ENCODE measurements at regions not wholly inside any gene's neighbourhood (a gene's known extent, or its start where the extent isn't known, plus 50 kb on each side); places are given as distances from the start of the nearest gene placed in this dataset.
"Not testable (repeated sequence)": the region's sequence is repeated elsewhere in the genome, so short reads cannot be mapped to it uniquely, and the experiment has no call there.

- not testable (repeated sequence) for FAIRE-seq
These were observed 125.3 kb downstream of the GOLGA6L4 start for GRCh38 chr15:84360902-84361301.

GRCh38 chr15:84384421-84384820 lies 148.8 kb downstream of the GOLGA6L4 start:
- FAIRE-seq, result not testable (repeated sequence)

GRCh38 chr15:84387086-84387485 lies 151.5 kb downstream of the GOLGA6L4 start:
- FAIRE-seq, result no peak

GRCh38 chr15:84388201-84388600 lies 152.6 kb downstream of the GOLGA6L4 start:
- not testable (repeated sequence) for FAIRE-seq

GRCh38 chr15:84388638-84389037 lies 153.1 kb downstream of the GOLGA6L4 start:
- not testable (repeated sequence) for FAIRE-seq

- not testable (repeated sequence) for FAIRE-seq
These were observed 154.8 kb downstream of the GOLGA6L4 start for GRCh38 chr15:84390324-84390723.

- FAIRE-seq, result no peak
These were observed 155.6 kb downstream of the GOLGA6L4 start for GRCh38 chr15:84391191-84391590.

DNA sequence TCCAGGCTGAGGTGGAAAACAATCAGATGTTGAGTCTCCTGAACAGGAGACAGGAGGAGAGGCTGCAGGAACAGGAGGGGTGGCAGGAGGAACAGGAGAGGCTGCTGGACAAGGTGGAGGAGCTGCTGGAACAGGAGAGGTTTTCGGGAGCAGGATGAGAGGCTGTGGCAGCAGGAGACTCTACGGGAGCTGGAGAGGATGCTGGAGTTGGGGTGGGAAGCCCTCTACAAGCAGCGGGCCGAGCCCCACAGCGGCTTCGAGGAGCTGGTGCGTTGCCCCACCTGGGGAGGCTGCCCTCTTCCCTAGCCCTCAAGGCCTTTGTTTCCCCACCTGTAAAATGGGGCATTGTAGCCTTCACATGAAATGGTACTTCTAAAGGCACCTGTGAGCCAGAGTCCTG lies 156.4 kb downstream of the GOLGA6L4 start:
- not testable (repeated sequence) for FAIRE-seq

- FAIRE-seq, result not testable (repeated sequence)
These were observed 157.9 kb downstream of the GOLGA6L4 start for GRCh38 chr15:84393386-84393936.

GRCh38 chr15:84393966-84394365 lies 158.4 kb downstream of the GOLGA6L4 start:
- not testable (repeated sequence) for FAIRE-seq

- FAIRE-seq, result not testable (repeated sequence)
These were observed 159.8 kb downstream of the GOLGA6L4 start for GRCh38 chr15:84395384-84395783.

DNA sequence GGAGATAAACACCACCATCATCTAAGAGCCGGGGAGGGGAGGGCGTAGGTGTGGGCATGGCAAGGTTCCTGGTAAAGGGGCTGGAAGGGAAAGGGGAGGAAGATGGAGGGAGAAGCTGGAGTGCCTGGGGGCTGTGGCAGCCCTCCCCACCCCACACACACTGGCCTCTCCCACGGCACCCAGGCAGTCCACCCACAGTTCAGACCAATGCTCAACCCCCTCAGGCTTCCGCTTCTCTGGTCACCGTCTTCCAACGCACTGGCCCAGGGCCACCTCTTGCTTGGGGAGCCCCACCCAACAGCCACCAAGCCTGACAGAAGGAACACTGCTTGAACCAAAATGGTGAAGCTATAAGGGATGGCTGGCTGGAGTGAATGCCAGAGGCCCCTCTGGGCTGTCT lies 160.3 kb downstream of the GOLGA6L4 start:
- not testable (repeated sequence) for FAIRE-seq

DNA sequence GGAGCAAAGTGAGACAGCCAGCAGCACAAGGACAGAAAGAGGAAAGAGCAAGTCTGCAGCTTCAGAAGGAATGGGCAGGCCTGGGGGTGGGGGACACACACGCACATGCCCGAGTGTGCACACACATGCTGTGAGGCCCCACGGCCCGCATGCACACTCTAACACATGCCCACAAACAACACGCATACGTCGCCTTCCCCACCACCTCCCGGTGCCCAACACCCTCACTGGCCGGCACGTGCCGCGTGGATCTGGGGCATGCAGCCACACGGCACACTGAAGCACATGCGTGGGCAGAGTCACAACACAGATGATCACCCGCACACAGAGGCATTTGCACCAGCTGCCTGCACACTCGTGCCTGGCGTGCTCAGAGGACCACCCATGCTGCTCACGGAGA lies 161.5 kb downstream of the GOLGA6L4 start:
- not testable (repeated sequence) for FAIRE-seq

- FAIRE-seq, result not testable (repeated sequence)
These were observed 162.5 kb downstream of the GOLGA6L4 start for GRCh38 chr15:84398087-84398486.

- no peak for FAIRE-seq
These were observed 163.5 kb downstream of the GOLGA6L4 start for GRCh38 chr15:84398763-84399701.

GRCh38 chr15:84400017-84400740 lies 164.6 kb downstream of the GOLGA6L4 start:
- no peak for FAIRE-seq

GRCh38 chr15:84400820-84401219 lies 165.2 kb downstream of the GOLGA6L4 start:
- FAIRE-seq, result no peak

DNA sequence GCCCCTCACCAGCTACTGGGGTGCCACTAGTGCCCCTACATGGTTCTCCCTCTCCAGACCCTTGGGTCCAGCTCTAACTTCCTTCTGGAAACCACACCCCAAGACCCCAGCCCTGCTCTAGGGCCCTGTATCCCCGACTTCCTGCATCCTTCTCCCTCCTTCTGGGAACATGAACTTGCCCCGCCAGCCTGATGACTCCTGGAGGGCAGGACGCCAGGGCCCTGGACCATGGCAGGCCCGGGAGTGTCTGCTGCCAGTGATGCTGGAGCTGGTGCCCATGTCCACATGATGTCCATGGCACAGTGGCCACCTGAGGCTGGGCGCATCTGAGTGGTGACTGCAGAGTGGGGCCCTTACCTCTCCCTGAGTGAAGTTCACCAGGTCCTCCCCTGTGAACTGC lies 165.9 kb downstream of the GOLGA6L4 start:
- FAIRE-seq, result not testable (repeated sequence)

DNA sequence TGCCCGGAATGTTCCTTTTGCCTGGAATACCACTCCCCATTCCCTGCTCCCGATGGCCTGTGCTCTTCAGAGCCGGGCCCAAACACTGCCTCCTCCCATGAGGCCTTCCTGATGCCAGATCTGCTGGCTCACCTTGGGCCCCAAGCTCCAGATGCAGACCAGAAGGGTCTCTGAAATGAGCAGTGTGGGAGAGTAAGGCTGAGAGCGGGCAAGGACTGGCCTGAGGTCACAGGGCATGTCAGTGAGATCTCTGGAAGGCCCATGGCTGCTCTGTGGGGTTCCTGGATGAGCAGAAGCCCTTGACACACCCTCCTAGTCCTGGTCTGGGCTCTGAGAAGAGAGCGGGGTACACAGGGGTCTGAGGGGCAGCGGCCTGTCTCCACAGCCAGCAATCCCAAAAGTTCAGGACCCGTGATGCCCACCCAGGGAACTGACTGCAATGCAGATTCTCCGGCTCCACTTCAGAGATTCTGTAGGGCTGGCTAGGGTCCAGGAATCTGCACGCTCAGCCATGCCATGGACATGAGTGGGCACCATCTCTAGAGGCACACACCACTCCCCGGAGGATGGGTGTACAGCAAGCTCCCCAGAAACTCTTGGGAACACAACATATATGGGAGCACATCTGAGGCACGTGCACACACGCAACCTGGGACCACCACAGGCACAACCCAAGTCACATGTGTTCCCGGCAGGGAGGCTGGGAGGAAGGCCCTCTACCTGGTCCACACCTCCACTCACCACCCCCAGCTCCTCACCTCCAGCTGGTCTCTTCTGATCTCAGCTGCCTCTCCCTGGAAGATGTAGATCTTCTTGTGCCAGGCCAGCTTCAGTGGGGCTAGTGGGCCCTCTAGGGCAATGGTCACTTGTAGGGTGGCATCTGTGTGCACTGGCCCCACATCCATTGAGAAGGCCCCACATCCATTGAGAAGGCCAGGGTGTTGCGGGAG lies 166.6 kb downstream of the GOLGA6L4 start:
- FAIRE-seq, result not testable (repeated sequence)

DNA sequence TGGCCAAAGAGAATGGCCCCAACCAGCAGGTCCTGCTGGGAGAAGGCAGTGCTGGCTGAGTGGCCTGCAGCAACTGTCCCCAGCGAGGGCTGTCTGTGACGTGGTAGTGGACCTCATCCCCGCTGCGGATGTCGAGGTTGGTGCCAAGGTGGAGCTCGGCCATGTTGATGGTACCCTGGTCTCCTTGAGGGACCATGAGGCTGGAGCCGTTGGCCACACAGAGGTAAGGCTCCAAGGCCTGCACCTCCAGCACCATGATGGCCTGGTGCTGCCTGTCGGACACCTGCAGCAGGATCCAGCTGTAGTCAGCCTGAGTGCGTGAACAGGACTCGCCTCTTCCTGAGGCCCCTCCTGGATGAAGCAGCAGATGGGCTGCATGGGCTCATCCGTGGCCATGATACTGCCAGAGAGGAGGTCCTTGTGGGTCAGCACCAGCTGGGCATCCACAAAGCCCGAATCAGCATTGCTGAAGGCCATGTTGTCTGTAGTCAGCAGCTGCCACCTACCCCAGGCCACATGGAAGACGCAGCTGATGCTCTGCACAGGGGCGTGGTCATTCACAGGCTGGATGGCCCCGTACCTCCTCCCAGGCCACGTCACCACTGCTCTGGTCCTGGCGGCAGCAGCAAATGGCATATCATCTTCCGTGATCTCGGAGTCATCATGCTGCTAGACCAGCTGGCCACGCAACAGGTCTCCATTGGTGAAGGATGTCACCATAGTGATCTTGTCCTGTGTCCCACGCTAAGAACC lies 167.5 kb downstream of the GOLGA6L4 start:
- no peak for FAIRE-seq

DNA sequence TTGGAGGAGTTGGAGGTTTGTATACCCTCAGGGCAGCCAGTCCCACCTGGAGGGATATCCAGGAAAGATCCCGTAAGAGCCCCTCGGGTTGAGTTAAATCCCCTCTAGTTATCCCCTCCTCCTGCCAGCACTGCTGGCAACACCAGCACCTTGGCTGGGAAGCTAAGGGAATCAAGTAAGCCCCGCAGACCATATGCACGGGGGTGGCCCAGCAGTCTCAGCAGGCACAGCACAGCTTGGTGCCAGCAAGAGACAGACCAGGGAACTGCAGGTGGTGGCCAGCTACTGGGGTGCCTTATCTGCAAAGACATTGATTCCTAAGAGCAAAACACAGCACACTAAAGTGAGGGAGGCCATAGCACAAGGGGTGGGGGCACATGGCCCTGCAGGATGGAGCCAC lies 173.8 kb downstream of the GOLGA6L4 start:
- not testable (repeated sequence) for FAIRE-seq

Data from colon (tissue), 2 donors.